ENCODE measurements at regions not wholly inside any gene's neighbourhood (a gene's known extent, or its start where the extent isn't known, plus 50 kb on each side); places are given as distances from the start of the nearest gene placed in this dataset.

DNA sequence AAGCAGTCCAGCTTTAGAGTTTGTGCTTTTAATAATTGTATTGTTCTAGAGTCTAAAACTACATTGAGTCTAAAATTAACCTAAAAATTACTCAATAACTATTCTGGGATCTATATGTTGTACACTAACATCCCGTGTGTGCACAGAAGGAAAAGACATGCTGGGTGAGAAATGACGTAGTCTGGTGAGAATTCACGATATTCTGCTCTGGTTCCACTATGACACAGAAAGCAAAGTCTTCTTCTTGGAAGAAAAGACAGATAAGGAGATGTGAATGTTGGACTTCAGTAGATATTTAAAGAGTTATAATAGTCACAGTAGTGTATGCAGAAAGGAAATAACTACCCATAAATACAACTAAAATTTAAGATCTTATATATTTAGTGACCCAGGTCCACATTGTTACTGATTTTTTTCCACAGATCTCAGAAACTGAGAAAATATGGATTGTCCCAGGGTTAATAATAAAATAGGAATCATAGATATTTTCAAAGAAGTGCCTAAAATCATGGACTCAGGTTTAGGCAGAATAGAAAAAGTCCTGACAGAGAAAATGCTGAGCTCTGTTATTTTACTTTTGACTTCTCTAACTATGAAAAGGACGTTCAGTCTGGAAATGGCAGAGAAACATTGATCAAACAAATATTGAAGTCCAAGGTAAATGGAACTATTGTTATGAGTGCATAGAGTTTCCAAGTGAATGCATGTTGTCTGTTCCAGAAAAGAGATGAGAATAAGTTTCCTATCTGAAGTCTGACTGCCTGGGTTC lies 170.7 kb downstream of the ANKRD50 start (continued):
- no peak for TF ChIP-seq RELA (CRISPR knock-in tag; IDR thresholded peaks at IDR 0.05; ENCODE audit: borderline replicate concordance)
- TF ChIP-seq SMAD3 (CRISPR knock-in tag; IDR thresholded peaks at IDR 0.05; ENCODE audit: borderline replicate concordance): no peak
- TF ChIP-seq TP53 (CRISPR knock-in tag; IDR thresholded peaks at IDR 0.05): no peak
- TF ChIP-seq, protein P1, sequence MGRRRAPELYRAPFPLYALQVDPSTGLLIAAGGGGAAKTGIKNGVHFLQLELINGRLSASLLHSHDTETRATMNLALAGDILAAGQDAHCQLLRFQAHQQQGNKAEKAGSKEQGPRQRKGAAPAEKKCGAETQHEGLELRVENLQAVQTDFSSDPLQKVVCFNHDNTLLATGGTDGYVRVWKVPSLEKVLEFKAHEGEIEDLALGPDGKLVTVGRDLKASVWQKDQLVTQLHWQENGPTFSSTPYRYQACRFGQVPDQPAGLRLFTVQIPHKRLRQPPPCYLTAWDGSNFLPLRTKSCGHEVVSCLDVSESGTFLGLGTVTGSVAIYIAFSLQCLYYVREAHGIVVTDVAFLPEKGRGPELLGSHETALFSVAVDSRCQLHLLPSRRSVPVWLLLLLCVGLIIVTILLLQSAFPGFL (CRISPR knock-in tag; IDR thresholded peaks at IDR 0.05; ENCODE audit: borderline replicate concordance): no peak

DNA sequence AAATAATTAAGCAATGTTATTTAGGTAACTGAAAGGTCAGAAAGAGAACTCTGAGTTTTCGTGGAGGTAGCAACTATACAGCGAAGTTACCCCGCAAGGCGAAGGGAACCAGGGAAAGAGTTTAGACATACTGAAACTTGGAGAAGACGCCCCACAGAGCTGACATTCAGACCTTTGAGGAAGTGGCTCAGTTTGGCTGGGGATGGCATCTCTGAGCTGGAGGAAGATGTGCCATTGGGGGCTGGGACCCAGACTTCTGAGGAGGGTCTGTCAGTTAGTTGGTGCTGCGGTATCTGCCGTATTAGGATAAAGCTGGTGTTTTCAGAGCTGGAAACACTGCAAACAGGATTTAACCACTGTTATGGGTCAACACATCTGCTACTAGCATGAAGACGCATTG lies 156.6 kb downstream of the ANKRD50 start:
- no peak overlapping the region for H3K4me3 Mint-ChIP-seq
- H3K27me3 Mint-ChIP-seq (ENCODE audit: low read depth): no peaks in the 10 kb centered on the region
- no peak for DNase-seq (ENCODE audit: low spot score)
- H3K36me3 Mint-ChIP-seq: peaks cover 5% of the 10 kb centered on the region; the same call in 1 of the 2 replicates
- CTCF ChIA-PET: no interaction called here
- H3K4me1 Mint-ChIP-seq: no peaks in the 10 kb centered on the region; the same call in 1 of the 2 replicates
- peaks cover 16% of the 10 kb centered on the region for H3K9me3 Mint-ChIP-seq
- no peak overlapping the region for H3K27ac Mint-ChIP-seq
- POLR2A ChIA-PET: no interaction called here
- no peak for ATAC-seq
- TF ChIP-seq, protein P2, sequence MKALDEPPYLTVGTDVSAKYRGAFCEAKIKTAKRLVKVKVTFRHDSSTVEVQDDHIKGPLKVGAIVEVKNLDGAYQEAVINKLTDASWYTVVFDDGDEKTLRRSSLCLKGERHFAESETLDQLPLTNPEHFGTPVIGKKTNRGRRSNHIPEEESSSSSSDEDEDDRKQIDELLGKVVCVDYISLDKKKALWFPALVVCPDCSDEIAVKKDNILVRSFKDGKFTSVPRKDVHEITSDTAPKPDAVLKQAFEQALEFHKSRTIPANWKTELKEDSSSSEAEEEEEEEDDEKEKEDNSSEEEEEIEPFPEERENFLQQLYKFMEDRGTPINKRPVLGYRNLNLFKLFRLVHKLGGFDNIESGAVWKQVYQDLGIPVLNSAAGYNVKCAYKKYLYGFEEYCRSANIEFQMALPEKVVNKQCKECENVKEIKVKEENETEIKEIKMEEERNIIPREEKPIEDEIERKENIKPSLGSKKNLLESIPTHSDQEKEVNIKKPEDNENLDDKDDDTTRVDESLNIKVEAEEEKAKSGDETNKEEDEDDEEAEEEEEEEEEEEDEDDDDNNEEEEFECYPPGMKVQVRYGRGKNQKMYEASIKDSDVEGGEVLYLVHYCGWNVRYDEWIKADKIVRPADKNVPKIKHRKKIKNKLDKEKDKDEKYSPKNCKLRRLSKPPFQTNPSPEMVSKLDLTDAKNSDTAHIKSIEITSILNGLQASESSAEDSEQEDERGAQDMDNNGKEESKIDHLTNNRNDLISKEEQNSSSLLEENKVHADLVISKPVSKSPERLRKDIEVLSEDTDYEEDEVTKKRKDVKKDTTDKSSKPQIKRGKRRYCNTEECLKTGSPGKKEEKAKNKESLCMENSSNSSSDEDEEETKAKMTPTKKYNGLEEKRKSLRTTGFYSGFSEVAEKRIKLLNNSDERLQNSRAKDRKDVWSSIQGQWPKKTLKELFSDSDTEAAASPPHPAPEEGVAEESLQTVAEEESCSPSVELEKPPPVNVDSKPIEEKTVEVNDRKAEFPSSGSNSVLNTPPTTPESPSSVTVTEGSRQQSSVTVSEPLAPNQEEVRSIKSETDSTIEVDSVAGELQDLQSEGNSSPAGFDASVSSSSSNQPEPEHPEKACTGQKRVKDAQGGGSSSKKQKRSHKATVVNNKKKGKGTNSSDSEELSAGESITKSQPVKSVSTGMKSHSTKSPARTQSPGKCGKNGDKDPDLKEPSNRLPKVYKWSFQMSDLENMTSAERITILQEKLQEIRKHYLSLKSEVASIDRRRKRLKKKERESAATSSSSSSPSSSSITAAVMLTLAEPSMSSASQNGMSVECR (CRISPR knock-in tag; IDR thresholded peaks at IDR 0.05; ENCODE audit: borderline replicate concordance): no peak
- TF ChIP-seq, protein P3, sequence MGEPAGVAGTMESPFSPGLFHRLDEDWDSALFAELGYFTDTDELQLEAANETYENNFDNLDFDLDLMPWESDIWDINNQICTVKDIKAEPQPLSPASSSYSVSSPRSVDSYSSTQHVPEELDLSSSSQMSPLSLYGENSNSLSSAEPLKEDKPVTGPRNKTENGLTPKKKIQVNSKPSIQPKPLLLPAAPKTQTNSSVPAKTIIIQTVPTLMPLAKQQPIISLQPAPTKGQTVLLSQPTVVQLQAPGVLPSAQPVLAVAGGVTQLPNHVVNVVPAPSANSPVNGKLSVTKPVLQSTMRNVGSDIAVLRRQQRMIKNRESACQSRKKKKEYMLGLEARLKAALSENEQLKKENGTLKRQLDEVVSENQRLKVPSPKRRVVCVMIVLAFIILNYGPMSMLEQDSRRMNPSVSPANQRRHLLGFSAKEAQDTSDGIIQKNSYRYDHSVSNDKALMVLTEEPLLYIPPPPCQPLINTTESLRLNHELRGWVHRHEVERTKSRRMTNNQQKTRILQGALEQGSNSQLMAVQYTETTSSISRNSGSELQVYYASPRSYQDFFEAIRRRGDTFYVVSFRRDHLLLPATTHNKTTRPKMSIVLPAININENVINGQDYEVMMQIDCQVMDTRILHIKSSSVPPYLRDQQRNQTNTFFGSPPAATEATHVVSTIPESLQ (CRISPR knock-in tag; IDR thresholded peaks at IDR 0.05): no peak
- TF ChIP-seq ZNF232 (CRISPR knock-in tag; IDR thresholded peaks at IDR 0.05): no peak
- TF ChIP-seq, protein P4, sequence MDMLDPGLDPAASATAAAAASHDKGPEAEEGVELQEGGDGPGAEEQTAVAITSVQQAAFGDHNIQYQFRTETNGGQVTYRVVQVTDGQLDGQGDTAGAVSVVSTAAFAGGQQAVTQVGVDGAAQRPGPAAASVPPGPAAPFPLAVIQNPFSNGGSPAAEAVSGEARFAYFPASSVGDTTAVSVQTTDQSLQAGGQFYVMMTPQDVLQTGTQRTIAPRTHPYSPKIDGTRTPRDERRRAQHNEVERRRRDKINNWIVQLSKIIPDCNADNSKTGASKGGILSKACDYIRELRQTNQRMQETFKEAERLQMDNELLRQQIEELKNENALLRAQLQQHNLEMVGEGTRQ (CRISPR knock-in tag; IDR thresholded peaks at IDR 0.05): no peak
- TF ChIP-seq SP1 (CRISPR knock-in tag; conservative IDR thresholded peaks at IDR 0.05): no peak
- TF ChIP-seq JUN (CRISPR knock-in tag; IDR thresholded peaks at IDR 0.05): no peak
- TF ChIP-seq ZBTB21 (CRISPR knock-in tag; IDR thresholded peaks at IDR 0.05; ENCODE audit: borderline replicate concordance): no peak
- TF ChIP-seq TEAD1 (CRISPR knock-in tag; IDR thresholded peaks at IDR 0.05): no peak
- TF ChIP-seq KAT7 (CRISPR knock-in tag; IDR thresholded peaks at IDR 0.05; ENCODE audit: borderline replicate concordance): no peak
- TF ChIP-seq, protein P5, sequence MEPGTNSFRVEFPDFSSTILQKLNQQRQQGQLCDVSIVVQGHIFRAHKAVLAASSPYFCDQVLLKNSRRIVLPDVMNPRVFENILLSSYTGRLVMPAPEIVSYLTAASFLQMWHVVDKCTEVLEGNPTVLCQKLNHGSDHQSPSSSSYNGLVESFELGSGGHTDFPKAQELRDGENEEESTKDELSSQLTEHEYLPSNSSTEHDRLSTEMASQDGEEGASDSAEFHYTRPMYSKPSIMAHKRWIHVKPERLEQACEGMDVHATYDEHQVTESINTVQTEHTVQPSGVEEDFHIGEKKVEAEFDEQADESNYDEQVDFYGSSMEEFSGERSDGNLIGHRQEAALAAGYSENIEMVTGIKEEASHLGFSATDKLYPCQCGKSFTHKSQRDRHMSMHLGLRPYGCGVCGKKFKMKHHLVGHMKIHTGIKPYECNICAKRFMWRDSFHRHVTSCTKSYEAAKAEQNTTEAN (CRISPR knock-in tag; IDR thresholded peaks at IDR 0.05): no peak
- TF ChIP-seq TCF7 (CRISPR knock-in tag; IDR thresholded peaks at IDR 0.05; ENCODE audit: low read depth): no peak
- no peak for TF ChIP-seq JAZF1 (CRISPR knock-in tag; IDR thresholded peaks at IDR 0.05)
- no peak for TF ChIP-seq ESRRA (CRISPR knock-in tag; IDR thresholded peaks at IDR 0.05; ENCODE audit: borderline replicate concordance)
- TF ChIP-seq, protein P6, sequence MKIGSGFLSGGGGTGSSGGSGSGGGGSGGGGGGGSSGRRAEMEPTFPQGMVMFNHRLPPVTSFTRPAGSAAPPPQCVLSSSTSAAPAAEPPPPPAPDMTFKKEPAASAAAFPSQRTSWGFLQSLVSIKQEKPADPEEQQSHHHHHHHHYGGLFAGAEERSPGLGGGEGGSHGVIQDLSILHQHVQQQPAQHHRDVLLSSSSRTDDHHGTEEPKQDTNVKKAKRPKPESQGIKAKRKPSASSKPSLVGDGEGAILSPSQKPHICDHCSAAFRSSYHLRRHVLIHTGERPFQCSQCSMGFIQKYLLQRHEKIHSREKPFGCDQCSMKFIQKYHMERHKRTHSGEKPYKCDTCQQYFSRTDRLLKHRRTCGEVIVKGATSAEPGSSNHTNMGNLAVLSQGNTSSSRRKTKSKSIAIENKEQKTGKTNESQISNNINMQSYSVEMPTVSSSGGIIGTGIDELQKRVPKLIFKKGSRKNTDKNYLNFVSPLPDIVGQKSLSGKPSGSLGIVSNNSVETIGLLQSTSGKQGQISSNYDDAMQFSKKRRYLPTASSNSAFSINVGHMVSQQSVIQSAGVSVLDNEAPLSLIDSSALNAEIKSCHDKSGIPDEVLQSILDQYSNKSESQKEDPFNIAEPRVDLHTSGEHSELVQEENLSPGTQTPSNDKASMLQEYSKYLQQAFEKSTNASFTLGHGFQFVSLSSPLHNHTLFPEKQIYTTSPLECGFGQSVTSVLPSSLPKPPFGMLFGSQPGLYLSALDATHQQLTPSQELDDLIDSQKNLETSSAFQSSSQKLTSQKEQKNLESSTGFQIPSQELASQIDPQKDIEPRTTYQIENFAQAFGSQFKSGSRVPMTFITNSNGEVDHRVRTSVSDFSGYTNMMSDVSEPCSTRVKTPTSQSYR (CRISPR knock-in tag; IDR thresholded peaks at IDR 0.05): no peak
- TF ChIP-seq, protein P7, sequence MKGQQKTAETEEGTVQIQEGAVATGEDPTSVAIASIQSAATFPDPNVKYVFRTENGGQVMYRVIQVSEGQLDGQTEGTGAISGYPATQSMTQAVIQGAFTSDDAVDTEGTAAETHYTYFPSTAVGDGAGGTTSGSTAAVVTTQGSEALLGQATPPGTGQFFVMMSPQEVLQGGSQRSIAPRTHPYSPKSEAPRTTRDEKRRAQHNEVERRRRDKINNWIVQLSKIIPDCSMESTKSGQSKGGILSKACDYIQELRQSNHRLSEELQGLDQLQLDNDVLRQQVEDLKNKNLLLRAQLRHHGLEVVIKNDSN (CRISPR knock-in tag; IDR thresholded peaks at IDR 0.05): no peak
- no peak for TF ChIP-seq SOX15 (CRISPR knock-in tag; IDR thresholded peaks at IDR 0.05)
- TF ChIP-seq GABPB1 (CRISPR knock-in tag; IDR thresholded peaks at IDR 0.05): no peak
- no peak for TF ChIP-seq ZNF396 (CRISPR knock-in tag; IDR thresholded peaks at IDR 0.05; ENCODE audit: borderline replicate concordance)

All from WTC11 (cell line).